ENCODE measurements at regions not wholly inside any gene's neighbourhood (a gene's known extent, or its start where the extent isn't known, plus 50 kb on each side); places are given as distances from the start of the nearest gene placed in this dataset.

GRCh38 chr5:130796902-130797301, 368.2 kb downstream of the HINT1 start:
- no peak for TF ChIP-seq CTCF (conservative IDR thresholded peaks at IDR 0.05)
- no peak for TF ChIP-seq ZFX (IDR thresholded peaks at IDR 0.05)
